Gastroesophageal sphincter (tissue), 4 donors: ENCODE measurements at regions not wholly inside any gene's neighbourhood (a gene's known extent, or its start where the extent isn't known, plus 50 kb on each side); places are given as distances from the start of the nearest gene placed in this dataset.

Experiments
- ATAC-seq: fragments of 150-250 bp; one replicate; pipeline ENCODE4 v1.9.1; 2016; ENCODE audit warnings: mild to moderate bottlenecking, moderate library complexity
- H3K27ac ChIP-seq, 4 donors: fragments of 200-600 bp; sonication (generic) in 3 of 4; 1 replicate in 3 of 4; 2 replicates in 1 of 4; pipeline ENCODE4 v1.5.1; 2016 to 2019
- H3K27me3 ChIP-seq: fragments of 200-600 bp; sonication (generic); one replicate; pipeline ENCODE4 v1.5.1; 2019
- H3K36me3 ChIP-seq, 2 donors: fragments of 200-600 bp; sonication (generic); one replicate each; pipeline ENCODE4 v1.5.1; 2019; ENCODE audit warnings: control low read depth in 1 of 2
- H3K4me1 ChIP-seq, 3 donors: fragments of 200-600 bp; sonication (generic); 1 replicate in 2 of 3; 2 replicates in 1 of 3; pipeline ENCODE4 v1.5.1; 2016 to 2019; ENCODE audit warnings: control low read depth in 2 of 3
- H3K4me3 ChIP-seq, 2 donors: fragments of 200-600 bp; sonication (generic); one replicate each; pipeline ENCODE4 v1.5.1; 2019; ENCODE audit warnings: mild to moderate bottlenecking in 1 of 2, moderate library complexity in 1 of 2
- H3K9me3 ChIP-seq, 3 donors: fragments of 200-600 bp; sonication (generic); one replicate each; pipeline ENCODE4 v1.5.1; 2017 to 2019; ENCODE audit warnings: control low read depth in 2 of 3
- CTCF ChIP-seq, 4 experiments: fragments of 200-600 bp in 2 of 4; fragments of 450-650 bp in 2 of 4; sonication (generic) in 1 of 4; IDR thresholded peaks; one replicate each; pipeline ENCODE4 v1.5.1; 2017 to 2019; ENCODE audit warnings: antibody characterized with exemption in 4 of 4, mild to moderate bottlenecking in 2 of 4, moderate library complexity in 2 of 4
- EP300 ChIP-seq: sonication (generic); formaldehyde crosslinking; IDR thresholded peaks from one replicate; pipeline ENCODE4 v1.6.1; 2017; ENCODE audit warnings: antibody characterized with exemption, mild to moderate bottlenecking
- POLR2A ChIP-seq, 2 donors: fragments of 450-650 bp; IDR thresholded peaks; one replicate each; pipeline ENCODE4 v1.6.1; 2017; ENCODE audit warnings: antibody characterized with exemption in 2 of 2, mild to moderate bottlenecking in 2 of 2, moderate library complexity in 1 of 2
- POLR2AphosphoS5 ChIP-seq: sonication (generic); formaldehyde crosslinking; IDR thresholded peaks from one replicate; pipeline ENCODE4 v1.6.1; 2017; ENCODE audit warnings: antibody characterized with exemption
- whole genome bisulfite sequencing, 2 donors: methylation state at CpG; one replicate each; pipeline ENCODE4 v1.1.5; 2018; ENCODE audit warnings: low coverage in 1 of 2; 5-methylcytosine and 5-hydroxymethylcytosine counted together

DNA sequence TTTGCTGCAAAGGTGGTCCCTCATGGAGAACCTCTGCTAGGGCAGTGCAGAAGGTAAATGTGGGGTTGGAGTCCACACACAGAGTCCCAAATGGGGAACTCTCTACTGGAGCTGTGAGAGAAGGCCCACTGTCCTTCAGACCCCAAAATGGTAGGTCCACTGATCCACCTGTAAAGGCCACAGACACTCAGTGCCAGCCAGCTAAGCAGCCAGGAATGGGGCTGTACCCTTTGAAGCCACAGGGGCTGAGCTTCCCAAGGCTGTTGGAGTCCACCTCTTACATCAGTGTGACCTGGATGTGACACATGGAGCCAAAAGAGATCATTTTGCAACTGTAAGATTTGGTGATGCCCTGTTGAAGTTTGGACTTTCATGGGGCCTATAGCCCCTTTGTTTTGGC is 252.4 kb upstream of the GULP1 start:
- no peak overlapping the region for H3K27ac ChIP-seq
- no peaks in the 10 kb centered on the region for H3K36me3 ChIP-seq
- no peak for ATAC-seq
- no peak overlapping the region for H3K4me3 ChIP-seq
- H3K9me3 ChIP-seq: no peaks in the 10 kb centered on the region
- no peak for TF ChIP-seq POLR2A (IDR thresholded peaks at IDR 0.05)
- no peak for TF ChIP-seq EP300
- TF ChIP-seq CTCF (IDR thresholded peaks at IDR 0.05): no peak
- no peak for TF ChIP-seq POLR2AphosphoS5
- H3K4me1 ChIP-seq: no peaks in the 10 kb centered on the region
- no peaks in the 10 kb centered on the region for H3K27me3 ChIP-seq

DNA sequence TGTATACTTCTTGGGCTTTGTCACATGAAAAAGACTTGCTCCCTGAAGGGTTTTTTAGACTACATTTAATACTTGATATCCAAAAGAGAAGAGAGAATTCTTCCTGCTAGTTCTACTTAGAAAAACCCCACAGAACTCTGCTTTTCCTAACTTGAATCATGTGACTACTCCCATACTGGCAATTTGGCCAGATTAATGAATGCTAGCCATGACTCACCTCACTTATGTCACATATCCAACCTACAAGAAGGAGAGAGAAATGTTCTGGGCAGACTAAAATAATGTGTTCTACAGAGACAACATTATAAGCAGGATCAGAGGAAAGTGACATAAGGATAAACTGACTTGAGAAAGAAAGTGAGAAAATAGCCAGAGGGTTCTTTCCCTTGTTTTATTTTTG is 249.3 kb upstream of the GULP1 start:
- ATAC-seq: no peak
- Histone ChIP-seq H3K4me1 (no peaks in the 10 kb centered on the region), H3K27me3 (no peaks in the 10 kb centered on the region), H3K4me3 (no peak overlapping the region), H3K36me3 (no peaks in the 10 kb centered on the region), H3K27ac (no peak overlapping the region), H3K9me3 (no peaks in the 10 kb centered on the region)
- TF ChIP-seq POLR2AphosphoS5: no peak
- TF ChIP-seq EP300: no peak
- TF ChIP-seq CTCF (IDR thresholded peaks at IDR 0.05): no peak
- no peak for TF ChIP-seq POLR2A (IDR thresholded peaks at IDR 0.05)

DNA sequence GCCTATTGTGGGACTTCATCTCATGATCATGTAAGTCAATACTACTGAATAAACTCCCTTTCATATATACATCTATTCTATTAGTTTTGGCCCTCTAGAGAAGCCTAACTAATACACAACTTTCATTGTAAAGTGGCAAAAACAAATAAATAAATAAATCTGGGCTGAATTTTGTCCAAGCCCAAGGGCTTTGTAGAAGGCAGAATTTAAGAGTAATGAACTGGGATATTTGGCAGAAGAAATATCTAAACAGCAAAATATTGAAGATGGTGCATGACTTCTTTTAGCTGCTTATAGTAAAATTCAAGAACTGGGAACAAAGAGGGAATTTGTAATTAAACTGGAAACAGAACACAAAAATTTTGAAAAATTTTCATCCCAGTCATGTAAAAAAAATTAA is 246.7 kb upstream of the GULP1 start:
- no peak for TF ChIP-seq POLR2A (IDR thresholded peaks at IDR 0.05)
- TF ChIP-seq EP300: no peak
- TF ChIP-seq CTCF (IDR thresholded peaks at IDR 0.05): no peak
- no peak for TF ChIP-seq POLR2AphosphoS5
- Histone ChIP-seq H3K27me3 (no peaks in the 10 kb centered on the region), H3K4me1 (no peaks in the 10 kb centered on the region), H3K4me3 (no peak overlapping the region), H3K36me3 (no peaks in the 10 kb centered on the region), H3K27ac (no peak overlapping the region), H3K9me3 (no peaks in the 10 kb centered on the region)
- no peak for ATAC-seq

DNA sequence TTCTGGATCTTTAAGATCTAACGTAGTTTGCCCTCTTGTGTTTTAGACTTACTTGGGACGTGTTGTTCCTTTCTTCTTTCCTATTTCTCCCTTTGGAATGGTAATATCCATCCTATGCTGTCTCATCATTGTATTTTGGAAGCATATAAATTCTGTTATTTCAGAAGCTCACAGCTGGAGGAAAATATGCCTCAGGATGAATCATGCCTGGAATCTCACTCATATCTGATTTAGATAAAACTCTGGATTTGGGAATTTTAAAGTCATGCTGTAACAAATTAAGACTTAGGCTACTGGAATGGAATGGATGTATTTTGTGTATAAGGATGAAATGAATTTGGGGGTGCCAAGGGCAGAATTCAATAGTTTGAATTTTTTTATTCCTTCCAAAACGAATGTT is 245.2 kb upstream of the GULP1 start:
- ATAC-seq: no peak
- Histone ChIP-seq H3K4me1 (no peaks in the 10 kb centered on the region), H3K36me3 (no peaks in the 10 kb centered on the region), H3K27ac (no peak overlapping the region), H3K4me3 (no peak overlapping the region), H3K9me3 (no peaks in the 10 kb centered on the region), H3K27me3 (no peaks in the 10 kb centered on the region)
- 63 to 79% methylated on average over 3 of the region's 3 CpGs for WGBS, 2 donors
- TF ChIP-seq CTCF (IDR thresholded peaks at IDR 0.05): no peak
- TF ChIP-seq POLR2AphosphoS5: no peak
- no peak for TF ChIP-seq EP300
- TF ChIP-seq POLR2A (IDR thresholded peaks at IDR 0.05): no peak

GRCh38 chr2:188047735-188048134 is 243.9 kb upstream of the GULP1 start:
- no peak for ATAC-seq
- 78 to 83% methylated on average over 2 of the region's 2 CpGs for WGBS, 2 donors
- Histone ChIP-seq H3K9me3 (no peaks in the 10 kb centered on the region), H3K4me3 (no peak overlapping the region), H3K36me3 (no peaks in the 10 kb centered on the region), H3K27ac (no peak overlapping the region), H3K4me1 (no peaks in the 10 kb centered on the region), H3K27me3 (no peaks in the 10 kb centered on the region)
- TF ChIP-seq POLR2A (IDR thresholded peaks at IDR 0.05) (no peak), EP300 (no peak), CTCF (IDR thresholded peaks at IDR 0.05) (no peak), POLR2AphosphoS5 (no peak)
